ENCODE measurements at regions not wholly inside any gene's neighbourhood (a gene's known extent, or its start where the extent isn't known, plus 50 kb on each side); places are given as distances from the start of the nearest gene placed in this dataset.

DNA sequence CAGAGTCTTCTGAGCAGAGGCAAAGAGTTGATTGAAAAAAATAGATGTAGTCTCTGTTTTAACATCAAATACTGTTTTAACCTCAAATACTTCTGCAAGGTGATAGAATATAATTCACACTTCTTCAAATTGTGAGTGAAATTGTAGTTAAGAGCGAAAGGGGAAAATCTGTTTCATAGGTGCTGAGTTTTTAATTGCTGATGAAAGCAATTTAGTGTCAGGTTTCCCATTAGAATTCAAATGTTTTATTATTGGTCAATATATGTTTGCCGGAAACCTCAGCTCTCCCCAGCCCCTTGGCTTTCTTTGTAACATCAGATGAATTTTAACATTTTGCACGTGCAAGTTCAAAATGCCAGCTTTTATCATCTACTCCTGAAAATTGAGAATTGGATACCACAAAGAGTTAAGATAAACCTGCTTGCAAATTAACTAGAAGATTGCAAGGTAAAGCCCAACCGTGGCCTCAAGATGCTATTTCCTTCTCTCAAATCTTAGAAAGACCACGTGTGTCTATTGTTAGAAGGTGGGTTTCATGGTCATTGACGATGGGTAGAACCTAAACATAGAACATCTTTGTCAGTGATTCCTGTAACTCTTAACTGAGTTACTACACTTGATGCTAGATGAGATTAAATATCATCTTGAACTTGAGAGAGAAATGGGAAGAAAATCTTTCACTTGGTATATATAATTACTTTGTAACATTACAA, 1824.2 kb upstream of the TENM3 start:
- TF ChIP-seq, protein P1, sequence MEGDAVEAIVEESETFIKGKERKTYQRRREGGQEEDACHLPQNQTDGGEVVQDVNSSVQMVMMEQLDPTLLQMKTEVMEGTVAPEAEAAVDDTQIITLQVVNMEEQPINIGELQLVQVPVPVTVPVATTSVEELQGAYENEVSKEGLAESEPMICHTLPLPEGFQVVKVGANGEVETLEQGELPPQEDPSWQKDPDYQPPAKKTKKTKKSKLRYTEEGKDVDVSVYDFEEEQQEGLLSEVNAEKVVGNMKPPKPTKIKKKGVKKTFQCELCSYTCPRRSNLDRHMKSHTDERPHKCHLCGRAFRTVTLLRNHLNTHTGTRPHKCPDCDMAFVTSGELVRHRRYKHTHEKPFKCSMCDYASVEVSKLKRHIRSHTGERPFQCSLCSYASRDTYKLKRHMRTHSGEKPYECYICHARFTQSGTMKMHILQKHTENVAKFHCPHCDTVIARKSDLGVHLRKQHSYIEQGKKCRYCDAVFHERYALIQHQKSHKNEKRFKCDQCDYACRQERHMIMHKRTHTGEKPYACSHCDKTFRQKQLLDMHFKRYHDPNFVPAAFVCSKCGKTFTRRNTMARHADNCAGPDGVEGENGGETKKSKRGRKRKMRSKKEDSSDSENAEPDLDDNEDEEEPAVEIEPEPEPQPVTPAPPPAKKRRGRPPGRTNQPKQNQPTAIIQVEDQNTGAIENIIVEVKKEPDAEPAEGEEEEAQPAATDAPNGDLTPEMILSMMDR (conservative IDR thresholded peaks at IDR 0.05; ENCODE audit: low read depth, low read length) = no peak
- no peak for TF ChIP-seq EZH2 (IDR thresholded peaks at IDR 0.05; ENCODE audit: borderline replicate concordance, low read depth, low read length, poor library complexity, severe bottlenecking)
